ENCODE measurements at regions not wholly inside any gene's neighbourhood (a gene's known extent, or its start where the extent isn't known, plus 50 kb on each side); places are given as distances from the start of the nearest gene placed in this dataset.

DNA sequence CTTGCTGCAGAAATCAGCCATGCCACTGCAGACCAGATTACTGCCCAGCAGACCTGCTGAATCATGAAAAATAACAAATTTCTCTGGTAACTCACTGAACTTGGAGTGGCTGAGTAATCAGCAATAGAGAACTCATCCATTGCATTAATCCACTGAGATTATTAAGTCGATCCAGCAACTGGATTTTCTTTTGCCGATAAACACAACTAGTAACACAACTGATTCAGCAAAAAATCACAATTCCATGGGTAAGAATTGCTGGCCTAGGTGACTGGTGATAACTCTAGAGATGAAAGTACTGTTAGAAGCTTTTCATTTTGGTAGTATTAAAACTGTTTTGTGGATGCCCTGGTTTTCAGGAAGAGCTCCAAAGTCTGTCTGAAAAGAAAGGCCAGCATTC is 214.5 kb downstream of the ETV1 start:
- CTCF ChIA-PET, result no interaction called here
- Histone ChIP-seq H3K27ac (ENCODE audit: low read depth, low read length) (no peak overlapping the region), H3K9me3 (ENCODE audit: control insufficient read depth in 2 of 3, low read length in 3 of 3) (no peaks in the 10 kb centered on the region), H3K4me1 (ENCODE audit: control insufficient read depth in 2 of 2, insufficient read depth in 2 of 2, low read length in 2 of 2) (no peaks in the 10 kb centered on the region), H3K36me3 (ENCODE audit: control insufficient read depth in 2 of 3, insufficient read depth in 3 of 3, low read length in 3 of 3) (no peaks in the 10 kb centered on the region), H3K27me3 (ENCODE audit: control insufficient read depth in 2 of 2, insufficient read depth in 2 of 2, low read length in 2 of 2) (no peaks in the 10 kb centered on the region), H3K4me3 (ENCODE audit: low read length) (no peak overlapping the region)
- DNase-seq (no peak), ATAC-seq (no peak)
- intact Hi-C loops (cut with micrococcal nuclease), result no loop called here
- H3K27ac Mint-ChIP-seq, result no peak overlapping the region
- POLR2A ChIA-PET, result no interaction called here
- peaks cover 0 to 11% (median 0%) of the 10 kb centered on the region in 11 donors for H3K9me3 Mint-ChIP-seq
- no peak overlapping the region for H3K4me3 Mint-ChIP-seq
- H3K4me1 Mint-ChIP-seq, result no peaks in the 10 kb centered on the region
- H3K36me3 Mint-ChIP-seq, result no peaks in the 10 kb centered on the region
- H3K27me3 Mint-ChIP-seq, result no peaks in the 10 kb centered on the region

GRCh38 chr7:13777242-13777641 is 212.2 kb downstream of the ETV1 start:
- intact Hi-C loops (cut with micrococcal nuclease), result no loop called here
- no peak overlapping the region for H3K27ac Mint-ChIP-seq
- H3K4me1 ChIP-seq (ENCODE audit: control insufficient read depth in 2 of 2, insufficient read depth in 2 of 2, low read length in 2 of 2), result no peaks in the 10 kb centered on the region
- H3K9me3 Mint-ChIP-seq, result peaks cover 0 to 11% (median 0%) of the 10 kb centered on the region in 11 donors
- H3K9me3 ChIP-seq (ENCODE audit: control insufficient read depth in 2 of 3, low read length in 3 of 3), result no peaks in the 10 kb centered on the region
- no peaks in the 10 kb centered on the region for H3K27me3 Mint-ChIP-seq
- no peaks in the 10 kb centered on the region for H3K36me3 Mint-ChIP-seq
- H3K4me1 Mint-ChIP-seq, result no peaks in the 10 kb centered on the region
- no peak overlapping the region for H3K4me3 ChIP-seq (ENCODE audit: low read length)
- ChIA-PET CTCF (no interaction called here), POLR2A (no interaction called here)
- H3K36me3 ChIP-seq (ENCODE audit: control insufficient read depth in 2 of 3, insufficient read depth in 3 of 3, low read length in 3 of 3), result no peaks in the 10 kb centered on the region
- no peak for DNase-seq
- no peak for ATAC-seq
- H3K27ac ChIP-seq (ENCODE audit: low read depth, low read length), result no peak overlapping the region
- H3K27me3 ChIP-seq (ENCODE audit: control insufficient read depth in 2 of 2, insufficient read depth in 2 of 2, low read length in 2 of 2), result no peaks in the 10 kb centered on the region
- H3K4me3 Mint-ChIP-seq, result no peak overlapping the region

DNA sequence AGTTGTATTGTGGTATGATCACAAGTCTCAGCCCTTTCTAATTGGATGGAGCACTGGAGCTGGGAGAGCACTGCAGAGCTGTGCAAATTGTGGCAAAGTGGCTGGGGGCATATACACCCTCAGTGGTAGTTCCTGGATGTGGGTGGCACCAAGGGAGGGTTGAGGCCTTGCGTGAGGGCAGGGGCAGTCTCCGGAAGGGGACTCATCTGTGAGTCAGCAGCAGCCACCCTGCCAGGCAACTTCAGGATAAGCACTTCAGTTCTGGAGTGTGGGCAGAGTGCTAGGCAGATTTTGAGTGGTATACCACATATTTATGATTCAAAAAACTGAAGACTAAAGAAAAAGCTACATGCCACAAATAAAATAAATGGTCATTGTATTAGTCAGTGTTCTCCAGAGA is 210.5 kb downstream of the ETV1 start:
- intact Hi-C loops (cut with micrococcal nuclease), result no loop called here
- Histone ChIP-seq H3K9me3 (ENCODE audit: control insufficient read depth in 2 of 3, low read length in 3 of 3) (no peaks in the 10 kb centered on the region), H3K4me1 (ENCODE audit: control insufficient read depth in 2 of 2, insufficient read depth in 2 of 2, low read length in 2 of 2) (no peaks in the 10 kb centered on the region), H3K4me3 (ENCODE audit: low read length) (no peak overlapping the region), H3K27ac (ENCODE audit: low read depth, low read length) (no peak overlapping the region), H3K27me3 (ENCODE audit: control insufficient read depth in 2 of 2, insufficient read depth in 2 of 2, low read length in 2 of 2) (no peaks in the 10 kb centered on the region), H3K36me3 (ENCODE audit: control insufficient read depth in 2 of 3, insufficient read depth in 3 of 3, low read length in 3 of 3) (no peaks in the 10 kb centered on the region)
- Mint-ChIP-seq H3K4me3 (no peak overlapping the region), H3K9me3 (peaks cover 0 to 11% (median 0%) of the 10 kb centered on the region in 11 donors), H3K27me3 (no peaks in the 10 kb centered on the region), H3K27ac (no peak overlapping the region), H3K36me3 (no peaks in the 10 kb centered on the region), H3K4me1 (no peaks in the 10 kb centered on the region)
- ChIA-PET POLR2A (no interaction called here), CTCF (no interaction called here)
- ATAC-seq (no peak), DNase-seq (no peak)

DNA sequence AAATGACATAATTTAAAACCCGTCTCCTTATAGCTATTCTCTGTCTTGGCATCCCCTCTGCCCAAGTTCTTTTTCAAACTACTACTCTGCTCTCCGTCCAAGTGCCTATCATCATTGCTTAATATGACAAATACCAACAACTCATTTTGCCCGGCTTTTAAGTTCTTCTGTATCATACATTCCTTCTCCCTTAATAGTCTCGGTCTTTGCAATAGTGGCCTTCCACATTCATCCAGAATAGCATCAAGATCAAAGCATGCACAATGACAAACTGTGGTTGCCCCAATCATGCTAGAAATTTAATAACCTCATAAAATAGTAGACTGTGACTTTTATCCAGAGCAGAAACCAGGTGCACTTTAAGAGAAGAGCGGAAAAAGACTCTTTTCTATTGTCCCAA is 198.9 kb downstream of the ETV1 start:
- intact Hi-C loops (cut with micrococcal nuclease), result no loop called here
- H3K9me3 Mint-ChIP-seq, result peaks cover 0 to 10% (median 0%) of the 10 kb centered on the region in 11 donors
- CTCF ChIA-PET, result no interaction called here

DNA sequence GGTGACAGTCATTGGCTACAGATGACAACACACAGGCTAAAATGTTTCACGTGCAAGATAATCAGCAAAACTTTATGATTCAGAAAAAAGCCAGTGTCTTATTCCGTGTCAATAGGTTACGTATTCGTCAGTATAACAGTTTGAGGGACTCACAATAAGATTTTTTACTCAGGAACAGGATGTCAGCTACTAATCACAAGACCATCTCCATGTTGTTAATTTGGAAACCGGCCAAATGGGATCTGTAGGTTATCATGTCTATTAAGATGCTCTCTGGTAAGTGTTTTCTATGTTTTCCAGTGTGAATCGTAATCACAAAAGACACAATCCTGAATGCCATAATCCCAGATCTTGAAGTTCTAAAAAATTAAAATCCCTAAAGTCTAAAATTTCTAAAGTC is 197.3 kb downstream of the ETV1 start:
- Mint-ChIP-seq H3K27me3 (no peaks in the 10 kb centered on the region), H3K36me3 (no peaks in the 10 kb centered on the region), H3K4me3 (no peak overlapping the region), H3K4me1 (no peaks in the 10 kb centered on the region), H3K27ac (no peak overlapping the region), H3K9me3 (peaks cover 0 to 10% (median 0%) of the 10 kb centered on the region in 11 donors)
- CTCF ChIA-PET, result no interaction called here
- POLR2A ChIA-PET, result no interaction called here
- DNase-seq (no peak), ATAC-seq (no peak)
- no peaks in the 10 kb centered on the region for H3K36me3 ChIP-seq (ENCODE audit: control insufficient read depth in 2 of 3, insufficient read depth in 3 of 3, low read length in 3 of 3)
- no peaks in the 10 kb centered on the region for H3K4me1 ChIP-seq (ENCODE audit: control insufficient read depth in 2 of 2, insufficient read depth in 2 of 2, low read length in 2 of 2)
- no peak overlapping the region for H3K4me3 ChIP-seq (ENCODE audit: low read length)
- no peak overlapping the region for H3K27ac ChIP-seq (ENCODE audit: low read depth, low read length)
- intact Hi-C loops (cut with micrococcal nuclease), result no loop called here
- H3K9me3 ChIP-seq (ENCODE audit: control insufficient read depth in 2 of 3, low read length in 3 of 3), result no peaks in the 10 kb centered on the region
- H3K27me3 ChIP-seq (ENCODE audit: control insufficient read depth in 2 of 2, insufficient read depth in 2 of 2, low read length in 2 of 2), result no peaks in the 10 kb centered on the region

More for the DNA sequence above, 198.9 kb downstream of the ETV1 start:
- Histone ChIP-seq H3K4me3 (ENCODE audit: low read length) (no peak overlapping the region), H3K36me3 (ENCODE audit: control insufficient read depth in 2 of 3, insufficient read depth in 3 of 3, low read length in 3 of 3) (no peaks in the 10 kb centered on the region), H3K27me3 (ENCODE audit: control insufficient read depth in 2 of 2, insufficient read depth in 2 of 2, low read length in 2 of 2) (no peaks in the 10 kb centered on the region), H3K9me3 (ENCODE audit: control insufficient read depth in 2 of 3, low read length in 3 of 3) (no peaks in the 10 kb centered on the region), H3K4me1 (ENCODE audit: control insufficient read depth in 2 of 2, insufficient read depth in 2 of 2, low read length in 2 of 2) (no peaks in the 10 kb centered on the region), H3K27ac (ENCODE audit: low read depth, low read length) (no peak overlapping the region)
- Mint-ChIP-seq H3K4me3 (no peak overlapping the region), H3K27ac (no peak overlapping the region), H3K36me3 (no peaks in the 10 kb centered on the region), H3K27me3 (no peaks in the 10 kb centered on the region), H3K4me1 (no peaks in the 10 kb centered on the region)
- POLR2A ChIA-PET, result no interaction called here
- ATAC-seq (no peak), DNase-seq (no peak)

DNA sequence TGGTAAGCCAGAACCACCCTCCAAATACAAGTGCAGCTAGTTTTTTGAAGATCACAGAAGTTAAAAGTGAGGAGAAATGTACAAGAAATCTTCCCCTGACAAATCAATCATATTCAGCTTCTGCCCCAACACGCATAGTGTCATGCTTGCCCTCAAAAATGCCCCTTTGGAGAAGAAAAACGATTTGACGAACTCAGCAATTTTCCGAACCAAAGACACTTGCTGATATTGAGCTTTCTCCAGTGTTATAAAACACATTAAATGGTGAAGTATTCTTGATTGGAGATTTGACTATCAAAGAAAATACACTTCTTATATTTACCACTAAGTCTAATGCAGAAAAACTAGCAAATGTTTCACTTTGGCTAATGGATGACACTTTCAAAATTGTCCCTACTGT is 195.5 kb downstream of the ETV1 start:
- POLR2A ChIA-PET, result no interaction called here
- CTCF ChIA-PET, result no interaction called here

GRCh38 chr7:13794581-13794980 is 194.9 kb downstream of the ETV1 start:
- Mint-ChIP-seq H3K4me1 (no peaks in the 10 kb centered on the region), H3K9me3 (peaks cover 0 to 10% (median 0%) of the 10 kb centered on the region in 11 donors), H3K4me3 (no peak overlapping the region), H3K36me3 (no peaks in the 10 kb centered on the region), H3K27me3 (no peaks in the 10 kb centered on the region), H3K27ac (no peak overlapping the region)
- Histone ChIP-seq H3K4me1 (ENCODE audit: control insufficient read depth in 2 of 2, insufficient read depth in 2 of 2, low read length in 2 of 2) (no peaks in the 10 kb centered on the region), H3K4me3 (ENCODE audit: low read length) (no peak overlapping the region), H3K27ac (ENCODE audit: low read depth, low read length) (no peak overlapping the region), H3K27me3 (ENCODE audit: control insufficient read depth in 2 of 2, insufficient read depth in 2 of 2, low read length in 2 of 2) (no peaks in the 10 kb centered on the region), H3K9me3 (ENCODE audit: control insufficient read depth in 2 of 3, low read length in 3 of 3) (no peaks in the 10 kb centered on the region), H3K36me3 (ENCODE audit: control insufficient read depth in 2 of 3, insufficient read depth in 3 of 3, low read length in 3 of 3) (no peaks in the 10 kb centered on the region)
- intact Hi-C loops (cut with micrococcal nuclease), result no loop called here
- ChIA-PET CTCF (no interaction called here), POLR2A (no interaction called here)
- DNase-seq (no peak), ATAC-seq (no peak)

More for the DNA sequence above, 195.5 kb downstream of the ETV1 start:
- Mint-ChIP-seq H3K27ac (no peak overlapping the region), H3K27me3 (no peaks in the 10 kb centered on the region), H3K4me1 (no peaks in the 10 kb centered on the region), H3K36me3 (no peaks in the 10 kb centered on the region), H3K9me3 (peaks cover 0 to 10% (median 0%) of the 10 kb centered on the region in 11 donors), H3K4me3 (no peak overlapping the region)
- Histone ChIP-seq H3K4me1 (ENCODE audit: control insufficient read depth in 2 of 2, insufficient read depth in 2 of 2, low read length in 2 of 2) (no peaks in the 10 kb centered on the region), H3K27me3 (ENCODE audit: control insufficient read depth in 2 of 2, insufficient read depth in 2 of 2, low read length in 2 of 2) (no peaks in the 10 kb centered on the region), H3K36me3 (ENCODE audit: control insufficient read depth in 2 of 3, insufficient read depth in 3 of 3, low read length in 3 of 3) (no peaks in the 10 kb centered on the region), H3K27ac (ENCODE audit: low read depth, low read length) (no peak overlapping the region), H3K4me3 (ENCODE audit: low read length) (no peak overlapping the region), H3K9me3 (ENCODE audit: control insufficient read depth in 2 of 3, low read length in 3 of 3) (no peaks in the 10 kb centered on the region)
- no peak for DNase-seq
- ATAC-seq, result no peak
- intact Hi-C loops (cut with micrococcal nuclease), result no loop called here
